GOT3 (cell line): ENCODE measurements at regions not wholly inside any gene's neighbourhood (a gene's known extent, or its start where the extent isn't known, plus 50 kb on each side); places are given as distances from the start of the nearest gene placed in this dataset.
"Not testable (repeated sequence)": the region's sequence is repeated elsewhere in the genome, so short reads cannot be mapped to it uniquely, and the experiment has no call there.

Source experiments
- DNase-seq: peaks from one replicate; lab custom pipeline; 2025; ENCODE audit warnings: mixed read lengths; lab: John Stamatoyannopoulos, UW

- no peak for DNase-seq
These were observed 486.6 kb upstream of the TENM3 start for GRCh38 chr4:181756451-181757095.

- DNase-seq = no peak
These were observed 486.1 kb upstream of the TENM3 start for GRCh38 chr4:181757098-181757497.

- DNase-seq = no peak
These were observed 485.1 kb upstream of the TENM3 start for GRCh38 chr4:181757910-181758660.

GRCh38 chr4:181760560-181760959 lies 482.6 kb upstream of the TENM3 start:
- no peak for DNase-seq

GRCh38 chr4:181761156-181761555 lies 482.0 kb upstream of the TENM3 start:
- DNase-seq = no peak

DNA sequence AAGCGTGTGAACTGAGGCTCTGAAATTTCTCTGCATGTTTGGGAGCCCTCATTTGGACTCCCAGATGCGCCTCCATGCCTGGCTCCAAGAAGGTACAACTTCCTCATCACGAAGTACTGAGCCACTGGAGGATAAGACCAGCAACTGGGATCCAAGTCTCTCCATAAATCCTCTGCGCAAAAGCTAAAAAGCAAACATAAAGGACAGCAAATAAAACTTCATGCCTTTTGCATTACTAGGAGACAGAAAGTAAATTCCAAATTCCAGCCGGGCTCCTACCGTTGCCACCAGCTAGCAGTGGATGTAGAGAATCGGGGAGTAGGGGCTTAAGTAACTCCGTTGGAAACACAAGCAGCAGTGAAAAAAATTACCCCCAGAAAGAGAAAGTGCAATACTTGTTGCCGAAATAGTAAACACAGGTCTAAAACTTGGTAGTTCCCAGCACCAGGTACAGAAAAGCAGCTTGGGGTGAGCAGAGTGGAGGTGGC lies 477.1 kb upstream of the TENM3 start:
- DNase-seq = no peak

DNA sequence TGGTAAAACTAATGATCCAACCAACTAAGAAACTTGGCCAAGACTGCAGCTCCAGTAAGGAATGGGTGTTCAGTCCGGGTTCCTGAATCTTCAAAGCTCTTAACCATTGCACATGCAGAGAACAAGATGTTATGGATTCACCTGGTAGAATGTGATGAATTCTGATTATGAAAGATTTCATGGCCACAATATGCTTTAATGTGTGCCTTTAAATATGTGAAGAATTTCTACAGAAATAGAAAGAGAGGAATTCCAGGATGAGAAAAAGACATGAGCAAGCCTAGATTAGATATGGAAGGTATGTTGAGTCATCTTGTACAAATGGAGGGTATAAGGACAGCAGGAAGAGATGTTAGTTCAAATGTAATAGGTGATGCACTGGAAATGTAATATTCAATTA lies 472.2 kb upstream of the TENM3 start:
- DNase-seq = no peak

GRCh38 chr4:181775298-181775697 lies 467.9 kb upstream of the TENM3 start:
- no peak for DNase-seq

GRCh38 chr4:181776264-181777054 lies 466.7 kb upstream of the TENM3 start:
- no peak for DNase-seq

DNA sequence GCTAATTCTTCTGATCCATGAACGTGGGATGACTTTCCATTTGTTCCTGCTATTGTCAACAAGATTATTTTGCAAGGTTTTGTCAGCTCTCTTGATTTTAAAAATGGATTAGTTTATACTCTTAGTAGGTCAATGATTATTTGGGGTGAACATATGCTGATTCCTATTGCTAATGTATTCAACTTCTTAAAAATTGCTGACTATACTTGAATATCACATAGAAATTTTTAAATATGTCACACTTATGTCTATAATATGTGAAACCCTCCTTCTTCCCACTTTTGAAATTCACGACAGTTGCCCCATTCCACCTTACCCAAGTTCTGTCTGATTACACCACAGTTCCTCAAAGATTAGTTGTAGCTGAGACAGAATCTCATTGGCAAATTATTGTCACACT lies 465.7 kb upstream of the TENM3 start:
- DNase-seq = no peak

DNA sequence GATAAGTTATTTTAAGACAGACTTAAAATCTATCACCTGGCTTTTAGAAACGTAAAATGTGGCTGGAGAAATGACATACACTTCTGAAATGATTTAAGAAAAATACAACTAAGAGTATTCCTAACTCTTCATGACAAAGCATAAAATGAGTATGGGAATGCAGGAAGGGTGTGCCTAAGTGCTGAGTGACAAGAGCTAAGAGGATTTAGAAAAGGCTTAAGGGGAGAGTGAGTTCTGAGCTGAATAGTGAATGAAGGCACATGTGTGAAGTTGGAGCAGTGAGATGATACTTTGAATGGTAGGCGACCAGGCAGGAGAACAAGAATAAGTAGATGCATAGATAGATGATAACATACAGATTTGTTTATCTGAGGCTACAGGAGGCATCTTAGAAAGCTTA lies 458.3 kb upstream of the TENM3 start:
- no peak for DNase-seq

- no peak for DNase-seq
These were observed 450.6 kb upstream of the TENM3 start for GRCh38 chr4:181792641-181793040.

DNA sequence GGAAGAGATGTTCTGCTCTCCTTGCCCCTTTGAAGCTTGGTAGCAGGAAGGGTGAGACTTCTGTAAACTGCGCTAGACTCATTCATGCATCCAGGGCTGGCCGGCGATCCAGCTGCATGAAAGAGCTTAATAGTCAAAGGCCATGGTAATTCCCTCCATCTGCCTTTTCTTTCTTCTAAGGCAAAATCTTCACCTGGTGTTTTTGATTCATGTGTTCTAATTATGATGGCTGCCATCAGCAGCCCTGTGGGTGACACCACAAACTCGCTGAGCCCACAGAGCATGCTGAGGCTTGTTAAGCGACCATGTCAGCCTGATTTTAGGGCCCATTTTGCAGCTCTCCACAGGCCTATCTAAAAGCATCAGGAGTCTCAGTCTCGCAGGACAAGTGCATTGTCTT lies 450.1 kb upstream of the TENM3 start:
- DNase-seq = no peak

DNA sequence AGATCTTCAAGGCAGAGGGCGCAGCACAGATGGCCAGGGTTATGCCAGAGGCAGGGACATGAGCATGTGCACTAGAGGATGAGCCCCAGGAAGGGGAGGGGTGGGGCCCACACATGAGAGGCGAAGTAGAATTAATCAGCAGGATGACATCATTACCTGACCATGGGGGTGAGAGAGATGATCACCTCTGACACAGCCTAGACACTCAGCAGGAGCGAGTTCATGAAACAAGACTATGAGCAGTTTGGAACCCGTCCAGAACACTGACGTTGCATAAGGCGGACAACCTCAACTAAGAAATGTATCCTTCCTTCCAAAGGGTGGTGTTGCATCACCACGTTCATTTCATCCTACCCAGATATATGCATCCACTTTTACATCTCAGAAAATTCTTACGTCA lies 446.7 kb upstream of the TENM3 start:
- no peak for DNase-seq

GRCh38 chr4:181798536-181798935 lies 444.7 kb upstream of the TENM3 start:
- DNase-seq = no peak

- DNase-seq = no peak
These were observed 443.6 kb upstream of the TENM3 start for GRCh38 chr4:181799561-181800069.

DNA sequence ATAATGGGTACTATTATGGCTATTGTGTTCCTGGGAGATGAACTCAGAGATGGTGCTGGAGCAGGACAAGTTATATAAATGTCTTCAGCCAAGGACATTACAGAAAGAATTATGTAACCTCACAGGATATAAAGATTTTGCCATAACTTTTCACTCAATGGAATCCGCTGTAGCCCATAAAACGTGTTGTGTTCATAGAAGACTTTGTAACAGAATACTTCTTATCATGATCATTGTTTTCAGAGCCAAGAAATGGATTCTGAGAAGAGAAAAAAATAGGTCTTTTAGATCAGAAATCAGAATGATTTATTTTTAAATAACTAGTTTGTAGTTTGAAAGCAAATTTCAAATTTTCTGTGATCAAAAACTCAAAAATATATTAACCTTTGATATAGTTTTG lies 441.0 kb upstream of the TENM3 start:
- DNase-seq = no peak

- no peak for DNase-seq
These were observed 435.4 kb upstream of the TENM3 start for GRCh38 chr4:181807771-181808170.

DNA sequence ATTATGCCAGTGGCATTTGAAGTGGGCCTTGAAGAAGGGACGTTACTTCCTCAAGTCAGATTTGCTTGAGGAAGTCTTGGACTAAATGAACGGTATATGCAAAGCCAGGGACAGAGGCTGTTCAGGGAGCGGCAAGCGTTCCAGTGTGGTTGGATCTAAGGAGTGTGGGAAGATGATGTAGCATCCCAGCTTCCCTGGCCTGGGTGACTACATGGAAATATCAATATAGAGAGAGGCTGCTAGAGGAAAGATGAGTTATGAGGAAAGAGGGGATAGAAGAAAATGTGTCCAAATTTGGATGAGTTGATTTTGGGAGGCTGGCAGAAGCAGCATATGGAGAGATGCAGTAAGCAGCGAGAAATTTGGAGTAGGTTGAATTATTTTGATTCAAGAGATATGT lies 432.5 kb upstream of the TENM3 start:
- DNase-seq = no peak

- DNase-seq = not testable (repeated sequence)
These were observed 431.7 kb upstream of the TENM3 start for GRCh38 chr4:181811550-181811949.

- DNase-seq = no peak
These were observed 423.3 kb upstream of the TENM3 start for GRCh38 chr4:181819946-181820345.

GRCh38 chr4:181820553-181820952 lies 422.6 kb upstream of the TENM3 start:
- DNase-seq = no peak
